Fibroblast of pulmonary artery (primary cell): ENCODE measurements at regions not wholly inside any gene's neighbourhood (a gene's known extent, or its start where the extent isn't known, plus 50 kb on each side); places are given as distances from the start of the nearest gene placed in this dataset.
"Not testable (repeated sequence)": the region's sequence is repeated elsewhere in the genome, so short reads cannot be mapped to it uniquely, and the experiment has no call there.

Source experiments
- DNase-seq: peaks from one replicate; pipeline ENCODE4 v3.0.0-alpha.2; 2010; ENCODE audit warnings: low read depth
- H3K4me3 ChIP-seq: replicated peaks from 2 replicates; pipeline ENCODE4 v1.5.1; 2011; ENCODE audit warnings: low read depth, mild to moderate bottlenecking, control low read depth, low read length, moderate library complexity
- CTCF ChIP-seq: IDR thresholded peaks from 2 replicates; pipeline ENCODE4 v1.5.1; 2011; ENCODE audit warnings: mild to moderate bottlenecking, control low read depth, low read length, inconsistent platforms; ENCODE audit errors: missing control alignments

GRCh38 chr5:13346401-13346800 lies 598.1 kb downstream of the DNAH5 start:
- no peak for DNase-seq
- H3K4me3 ChIP-seq = no peak overlapping the region
- TF ChIP-seq CTCF = no peak

GRCh38 chr5:13339093-13339492 lies 605.4 kb downstream of the DNAH5 start:
- no peak for DNase-seq
- TF ChIP-seq CTCF = no peak
- no peak overlapping the region for H3K4me3 ChIP-seq

GRCh38 chr5:13335026-13335425 lies 609.5 kb downstream of the DNAH5 start:
- H3K4me3 ChIP-seq, DNase-seq: not testable (repeated sequence)

- H3K4me3 ChIP-seq = no peak overlapping the region
- DNase-seq = no peak
- TF ChIP-seq CTCF = no peak
Measured at GRCh38 chr5:13331585-13331984, 612.9 kb downstream of the DNAH5 start.

GRCh38 chr5:13328316-13328715 lies 616.2 kb downstream of the DNAH5 start:
- DNase-seq = no peak
- H3K4me3 ChIP-seq = no peak overlapping the region
- no peak for TF ChIP-seq CTCF

- no peak for TF ChIP-seq CTCF
Measured at GRCh38 chr5:13325765-13326164, 618.7 kb downstream of the DNAH5 start.

GRCh38 chr5:13322769-13323168 lies 621.7 kb downstream of the DNAH5 start:
- H3K4me3 ChIP-seq = no peak overlapping the region
- DNase-seq = no peak
- TF ChIP-seq CTCF = no peak

More at GRCh38 chr5:13325765-13326164, 618.7 kb downstream of the DNAH5 start:
- DNase-seq = no peak
- H3K4me3 ChIP-seq = no peak overlapping the region

- no peak for TF ChIP-seq CTCF
- DNase-seq = no peak
- H3K4me3 ChIP-seq = no peak overlapping the region
Measured at GRCh38 chr5:13317654-13318053, 626.8 kb downstream of the DNAH5 start.
